ENCODE measurements at regions not wholly inside any gene's neighbourhood (a gene's known extent, or its start where the extent isn't known, plus 50 kb on each side); places are given as distances from the start of the nearest gene placed in this dataset.

DNA sequence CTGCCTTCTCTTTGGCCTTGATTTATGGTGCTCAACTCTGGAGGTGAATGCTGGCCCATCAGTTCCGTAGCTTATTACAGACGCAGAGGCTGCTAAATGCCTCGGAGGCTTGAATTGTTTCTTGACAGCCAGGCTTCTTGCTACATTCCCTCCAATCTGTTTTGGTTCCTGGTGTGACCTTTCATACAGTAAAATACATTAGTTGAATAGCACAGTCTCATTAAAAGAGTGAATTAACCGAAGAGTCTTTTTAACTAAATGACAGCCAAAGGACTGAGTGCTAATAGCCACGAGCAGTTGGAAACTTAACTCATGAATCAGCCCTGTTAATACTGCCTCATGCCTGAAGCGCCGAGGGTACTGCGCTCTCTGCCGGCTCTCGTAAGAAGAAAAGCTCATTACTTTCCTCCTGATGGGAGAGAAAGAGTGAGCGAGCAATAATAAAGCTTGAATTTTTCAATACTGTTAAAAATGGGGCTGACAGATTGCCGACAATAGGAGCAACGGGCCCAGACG is 236.4 kb upstream of the GPR26 start:
- H2AFZ ChIP-seq (ENCODE audit: control insufficient read depth, low read length): no peak overlapping the region
- H4K20me1 ChIP-seq (ENCODE audit: control insufficient read depth, extremely low read depth, insufficient read depth, low read length): no peaks in the 10 kb centered on the region
- no peaks in the 10 kb centered on the region for H3K79me2 ChIP-seq (ENCODE audit: control insufficient read depth, insufficient read depth, low read length)
- no peaks in the 10 kb centered on the region for H3K9me3 ChIP-seq (ENCODE audit: control insufficient read depth, low read depth, low read length)
- no peaks in the 10 kb centered on the region for H3K36me3 ChIP-seq (ENCODE audit: control insufficient read depth in 2 of 2, extremely low read depth in 1 of 2, insufficient read depth in 2 of 2, low read length in 2 of 2)
- H3K4me1 ChIP-seq (ENCODE audit: control insufficient read depth, extremely low read depth, insufficient read depth, low read length): no peaks in the 10 kb centered on the region
- no peak overlapping the region for H3K4me3 ChIP-seq (ENCODE audit: control insufficient read depth in 2 of 3, extremely low read depth in 1 of 3, insufficient read depth in 2 of 3, low read depth in 1 of 3, low read length in 3 of 3)
- H3K27ac ChIP-seq (ENCODE audit: control insufficient read depth, insufficient read depth, low read length): no peak overlapping the region
- H3K9ac ChIP-seq (ENCODE audit: control insufficient read depth, extremely low read depth, insufficient read depth, low read length): no peak overlapping the region
- H3K9me1 ChIP-seq (ENCODE audit: control insufficient read depth, extremely low read depth, insufficient read depth, low read length): no peaks in the 10 kb centered on the region
- peaks cover 38% of the 10 kb centered on the region for H3K27me3 ChIP-seq (ENCODE audit: control insufficient read depth, extremely low read depth, insufficient read depth, low read length)
- DNase-seq (ENCODE audit: low read depth, low spot score) (no peak), FAIRE-seq (no peak)
- dilution Hi-C loops (cut with MboI; ENCODE audit: extremely low pct_ligation_motif_present, low sequenced_read_pairs): no loop called here
- no peak overlapping the region for H3K4me2 ChIP-seq (ENCODE audit: control insufficient read depth, extremely low read depth, insufficient read depth, low read depth, low read length)
- TF ChIP-seq, protein P1, sequence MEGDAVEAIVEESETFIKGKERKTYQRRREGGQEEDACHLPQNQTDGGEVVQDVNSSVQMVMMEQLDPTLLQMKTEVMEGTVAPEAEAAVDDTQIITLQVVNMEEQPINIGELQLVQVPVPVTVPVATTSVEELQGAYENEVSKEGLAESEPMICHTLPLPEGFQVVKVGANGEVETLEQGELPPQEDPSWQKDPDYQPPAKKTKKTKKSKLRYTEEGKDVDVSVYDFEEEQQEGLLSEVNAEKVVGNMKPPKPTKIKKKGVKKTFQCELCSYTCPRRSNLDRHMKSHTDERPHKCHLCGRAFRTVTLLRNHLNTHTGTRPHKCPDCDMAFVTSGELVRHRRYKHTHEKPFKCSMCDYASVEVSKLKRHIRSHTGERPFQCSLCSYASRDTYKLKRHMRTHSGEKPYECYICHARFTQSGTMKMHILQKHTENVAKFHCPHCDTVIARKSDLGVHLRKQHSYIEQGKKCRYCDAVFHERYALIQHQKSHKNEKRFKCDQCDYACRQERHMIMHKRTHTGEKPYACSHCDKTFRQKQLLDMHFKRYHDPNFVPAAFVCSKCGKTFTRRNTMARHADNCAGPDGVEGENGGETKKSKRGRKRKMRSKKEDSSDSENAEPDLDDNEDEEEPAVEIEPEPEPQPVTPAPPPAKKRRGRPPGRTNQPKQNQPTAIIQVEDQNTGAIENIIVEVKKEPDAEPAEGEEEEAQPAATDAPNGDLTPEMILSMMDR (optimal IDR thresholded peaks at IDR 0.05 in 1 of 3, IDR thresholded peaks at IDR 0.05 in 1 of 3, conservative IDR thresholded peaks at IDR 0.05 in 1 of 3; ENCODE audit: extremely low read depth in 1 of 3, insufficient read depth in 2 of 3, low read length in 3 of 3): peak in 2 of 3 experiments; percentile 13 to 31
- peak; percentile 36 for TF ChIP-seq EZH2 (IDR thresholded peaks at IDR 0.05; ENCODE audit: low read length)

DNA sequence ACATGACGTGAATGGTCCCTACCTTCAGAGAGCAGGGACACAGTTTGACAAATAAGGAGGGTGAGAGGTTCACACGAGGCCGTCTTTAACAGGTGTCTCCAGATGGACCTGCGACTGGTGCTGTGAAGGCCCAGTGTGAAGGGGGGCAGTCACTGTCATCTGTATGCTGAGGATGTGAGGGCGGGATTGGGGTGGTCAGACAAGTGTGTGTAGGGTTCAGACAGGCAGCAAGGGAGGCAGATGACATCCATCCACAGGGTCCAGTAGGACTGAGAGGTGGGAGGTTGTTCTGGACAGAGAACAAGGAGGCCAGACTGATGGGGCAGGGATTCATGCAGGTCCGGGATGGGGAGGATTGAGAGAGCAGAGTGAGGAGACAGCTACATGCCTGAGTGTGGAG is 232.6 kb upstream of the GPR26 start:
- Histone ChIP-seq H3K79me2 (ENCODE audit: control insufficient read depth, insufficient read depth, low read length) (no peaks in the 10 kb centered on the region), H3K4me3 (ENCODE audit: control insufficient read depth in 2 of 3, extremely low read depth in 1 of 3, insufficient read depth in 2 of 3, low read depth in 1 of 3, low read length in 3 of 3) (no peak overlapping the region), H3K27ac (ENCODE audit: control insufficient read depth, insufficient read depth, low read length) (no peak overlapping the region), H2AFZ (ENCODE audit: control insufficient read depth, low read length) (no peak overlapping the region), H3K27me3 (ENCODE audit: control insufficient read depth, extremely low read depth, insufficient read depth, low read length) (peaks cover 15% of the 10 kb centered on the region), H3K9me1 (ENCODE audit: control insufficient read depth, extremely low read depth, insufficient read depth, low read length) (no peaks in the 10 kb centered on the region), H4K20me1 (ENCODE audit: control insufficient read depth, extremely low read depth, insufficient read depth, low read length) (no peaks in the 10 kb centered on the region), H3K9ac (ENCODE audit: control insufficient read depth, extremely low read depth, insufficient read depth, low read length) (no peak overlapping the region), H3K36me3 (ENCODE audit: control insufficient read depth in 2 of 2, extremely low read depth in 1 of 2, insufficient read depth in 2 of 2, low read length in 2 of 2) (no peaks in the 10 kb centered on the region), H3K4me1 (ENCODE audit: control insufficient read depth, extremely low read depth, insufficient read depth, low read length) (no peaks in the 10 kb centered on the region), H3K9me3 (ENCODE audit: control insufficient read depth, low read depth, low read length) (no peaks in the 10 kb centered on the region), H3K4me2 (ENCODE audit: control insufficient read depth, extremely low read depth, insufficient read depth, low read depth, low read length) (no peak overlapping the region)
- no peak for FAIRE-seq
- DNase-seq (ENCODE audit: low read depth, low spot score): no peak
- no peak for TF ChIP-seq EZH2 (IDR thresholded peaks at IDR 0.05; ENCODE audit: low read length)
- TF ChIP-seq, protein P1 (optimal IDR thresholded peaks at IDR 0.05 in 1 of 3, IDR thresholded peaks at IDR 0.05 in 1 of 3, conservative IDR thresholded peaks at IDR 0.05 in 1 of 3; ENCODE audit: extremely low read depth in 1 of 3, insufficient read depth in 2 of 3, low read length in 3 of 3): no peak
- dilution Hi-C loops (cut with MboI; ENCODE audit: extremely low pct_ligation_motif_present, low sequenced_read_pairs): no loop called here
